ENCODE measurements at regions not wholly inside any gene's neighbourhood (a gene's known extent, or its start where the extent isn't known, plus 50 kb on each side); places are given as distances from the start of the nearest gene placed in this dataset.

GRCh38 chr9:83125671-83126070 is 62.7 kb upstream of the RASEF start:
- no peak for TF ChIP-seq EP300 (IDR thresholded peaks at IDR 0.05)
- TF ChIP-seq CTCF (IDR thresholded peaks at IDR 0.05): no peak
